A549 (cell line): ENCODE measurements at regions not wholly inside any gene's neighbourhood (a gene's known extent, or its start where the extent isn't known, plus 50 kb on each side); places are given as distances from the start of the nearest gene placed in this dataset.

Experiments used
- NR3C1 ChIP-seq: fragments of >200 bp; sonication (Bioruptor Twin); formaldehyde crosslinking; IDR thresholded peaks from 3 replicates; pipeline ENCODE4 v1.6.1; 2017
- POLR2A ChIP-seq: IDR thresholded peaks from 2 replicates; pipeline ENCODE4 v1.6.1; 2012; ENCODE audit warnings: mild to moderate bottlenecking, low read length
- POLR2AphosphoS2 ChIP-seq: conservative IDR thresholded peaks from 2 replicates; pipeline ENCODE4 v1.6.1; 2012; ENCODE audit warnings: low read length, improper control_type of control experiment, inconsistent platforms
- SREBF2 ChIP-seq: fragments of 450-650 bp; IDR thresholded peaks from 2 replicates; pipeline ENCODE4 v1.6.1; 2014; ENCODE audit warnings: mild to moderate bottlenecking, moderate library complexity
- TF ChIP-seq, protein P1 (sequence below): fragments of 200-600 bp; sonication (generic); IDR thresholded peaks from 2 replicates; pipeline ENCODE4 v1.6.1; 2016; ENCODE audit warnings: antibody characterized with exemption, mild to moderate bottlenecking, moderate library complexity
- TF ChIP-seq, protein P2 (sequence below): fragments of >200 bp; sonication (Bioruptor Twin); formaldehyde crosslinking; IDR thresholded peaks from 3 replicates; pipeline ENCODE4 v1.5.1; 2016
- TF ChIP-seq, protein P3 (sequence below): fragments of 450-650 bp; IDR thresholded peaks from 2 replicates; pipeline ENCODE4 v1.6.1; 2014; ENCODE audit warnings: antibody characterized with exemption

DNA sequence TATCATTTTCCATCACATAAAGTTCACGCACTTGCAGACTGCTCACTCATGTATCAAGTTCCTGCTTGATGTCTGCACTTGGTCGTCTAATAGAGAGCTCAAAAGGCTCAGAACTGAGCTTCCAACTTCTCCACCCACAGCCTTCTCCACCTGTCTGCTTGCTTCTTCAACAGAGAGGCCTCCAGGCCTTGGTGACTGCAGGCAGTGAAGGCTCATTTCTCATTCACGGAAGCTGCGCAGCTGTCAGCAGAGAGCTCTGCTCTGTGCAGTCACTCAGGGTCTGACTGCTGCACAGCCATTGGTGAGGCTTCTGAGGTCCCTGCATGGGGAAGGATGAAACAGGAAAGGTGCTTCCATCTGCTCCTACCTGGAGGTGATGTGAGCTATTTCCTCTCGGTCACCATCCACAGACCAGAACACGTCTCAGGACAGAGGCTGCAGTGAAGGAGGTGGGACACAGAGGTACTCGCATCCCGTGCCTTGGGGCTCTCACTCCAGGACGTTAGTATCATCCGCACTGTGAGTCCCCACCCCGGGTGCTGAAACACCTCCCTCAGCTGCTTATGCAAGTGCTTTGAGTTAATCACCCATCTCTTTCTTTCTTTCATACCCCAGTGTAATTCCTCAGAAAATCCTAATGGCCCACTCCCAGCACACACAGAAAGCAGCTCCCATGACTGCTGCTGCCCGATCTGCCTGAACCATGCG, 126.2 kb downstream of the TMEM18 start:
- TF ChIP-seq, protein P1, sequence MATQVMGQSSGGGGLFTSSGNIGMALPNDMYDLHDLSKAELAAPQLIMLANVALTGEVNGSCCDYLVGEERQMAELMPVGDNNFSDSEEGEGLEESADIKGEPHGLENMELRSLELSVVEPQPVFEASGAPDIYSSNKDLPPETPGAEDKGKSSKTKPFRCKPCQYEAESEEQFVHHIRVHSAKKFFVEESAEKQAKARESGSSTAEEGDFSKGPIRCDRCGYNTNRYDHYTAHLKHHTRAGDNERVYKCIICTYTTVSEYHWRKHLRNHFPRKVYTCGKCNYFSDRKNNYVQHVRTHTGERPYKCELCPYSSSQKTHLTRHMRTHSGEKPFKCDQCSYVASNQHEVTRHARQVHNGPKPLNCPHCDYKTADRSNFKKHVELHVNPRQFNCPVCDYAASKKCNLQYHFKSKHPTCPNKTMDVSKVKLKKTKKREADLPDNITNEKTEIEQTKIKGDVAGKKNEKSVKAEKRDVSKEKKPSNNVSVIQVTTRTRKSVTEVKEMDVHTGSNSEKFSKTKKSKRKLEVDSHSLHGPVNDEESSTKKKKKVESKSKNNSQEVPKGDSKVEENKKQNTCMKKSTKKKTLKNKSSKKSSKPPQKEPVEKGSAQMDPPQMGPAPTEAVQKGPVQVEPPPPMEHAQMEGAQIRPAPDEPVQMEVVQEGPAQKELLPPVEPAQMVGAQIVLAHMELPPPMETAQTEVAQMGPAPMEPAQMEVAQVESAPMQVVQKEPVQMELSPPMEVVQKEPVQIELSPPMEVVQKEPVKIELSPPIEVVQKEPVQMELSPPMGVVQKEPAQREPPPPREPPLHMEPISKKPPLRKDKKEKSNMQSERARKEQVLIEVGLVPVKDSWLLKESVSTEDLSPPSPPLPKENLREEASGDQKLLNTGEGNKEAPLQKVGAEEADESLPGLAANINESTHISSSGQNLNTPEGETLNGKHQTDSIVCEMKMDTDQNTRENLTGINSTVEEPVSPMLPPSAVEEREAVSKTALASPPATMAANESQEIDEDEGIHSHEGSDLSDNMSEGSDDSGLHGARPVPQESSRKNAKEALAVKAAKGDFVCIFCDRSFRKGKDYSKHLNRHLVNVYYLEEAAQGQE = no peak
- TF ChIP-seq, protein P2, sequence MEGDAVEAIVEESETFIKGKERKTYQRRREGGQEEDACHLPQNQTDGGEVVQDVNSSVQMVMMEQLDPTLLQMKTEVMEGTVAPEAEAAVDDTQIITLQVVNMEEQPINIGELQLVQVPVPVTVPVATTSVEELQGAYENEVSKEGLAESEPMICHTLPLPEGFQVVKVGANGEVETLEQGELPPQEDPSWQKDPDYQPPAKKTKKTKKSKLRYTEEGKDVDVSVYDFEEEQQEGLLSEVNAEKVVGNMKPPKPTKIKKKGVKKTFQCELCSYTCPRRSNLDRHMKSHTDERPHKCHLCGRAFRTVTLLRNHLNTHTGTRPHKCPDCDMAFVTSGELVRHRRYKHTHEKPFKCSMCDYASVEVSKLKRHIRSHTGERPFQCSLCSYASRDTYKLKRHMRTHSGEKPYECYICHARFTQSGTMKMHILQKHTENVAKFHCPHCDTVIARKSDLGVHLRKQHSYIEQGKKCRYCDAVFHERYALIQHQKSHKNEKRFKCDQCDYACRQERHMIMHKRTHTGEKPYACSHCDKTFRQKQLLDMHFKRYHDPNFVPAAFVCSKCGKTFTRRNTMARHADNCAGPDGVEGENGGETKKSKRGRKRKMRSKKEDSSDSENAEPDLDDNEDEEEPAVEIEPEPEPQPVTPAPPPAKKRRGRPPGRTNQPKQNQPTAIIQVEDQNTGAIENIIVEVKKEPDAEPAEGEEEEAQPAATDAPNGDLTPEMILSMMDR = no peak
- no peak for TF ChIP-seq POLR2AphosphoS2
- TF ChIP-seq POLR2A = no peak
- no peak for TF ChIP-seq NR3C1
- TF ChIP-seq SREBF2 = no peak
- TF ChIP-seq, protein P3, sequence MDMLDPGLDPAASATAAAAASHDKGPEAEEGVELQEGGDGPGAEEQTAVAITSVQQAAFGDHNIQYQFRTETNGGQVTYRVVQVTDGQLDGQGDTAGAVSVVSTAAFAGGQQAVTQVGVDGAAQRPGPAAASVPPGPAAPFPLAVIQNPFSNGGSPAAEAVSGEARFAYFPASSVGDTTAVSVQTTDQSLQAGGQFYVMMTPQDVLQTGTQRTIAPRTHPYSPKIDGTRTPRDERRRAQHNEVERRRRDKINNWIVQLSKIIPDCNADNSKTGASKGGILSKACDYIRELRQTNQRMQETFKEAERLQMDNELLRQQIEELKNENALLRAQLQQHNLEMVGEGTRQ = no peak
